ENCODE measurements at regions not wholly inside any gene's neighbourhood (a gene's known extent, or its start where the extent isn't known, plus 50 kb on each side); places are given as distances from the start of the nearest gene placed in this dataset.

DNA sequence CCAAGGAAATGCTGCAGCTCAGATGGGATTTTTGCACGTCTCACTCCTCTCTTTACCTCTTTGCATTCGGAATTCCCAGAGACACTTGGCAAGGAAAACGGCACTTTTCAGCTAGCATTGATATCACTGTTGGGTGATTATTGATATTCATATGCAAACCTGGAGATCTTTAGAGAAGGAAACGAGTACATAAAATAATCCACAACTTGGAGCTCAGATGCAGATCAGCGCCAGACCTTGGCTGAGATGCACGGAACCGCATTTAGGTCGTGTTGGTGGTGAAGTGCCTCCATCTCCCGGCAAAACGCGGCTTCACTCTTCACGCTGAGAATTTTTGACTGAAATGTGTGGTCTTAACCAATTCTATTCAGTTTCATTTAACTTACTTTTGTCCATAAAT lies 77.2 kb upstream of the ARHGEF7 start:
- TF ChIP-seq TARDBP (IDR thresholded peaks at IDR 0.05) = no peak
- no peak for TF ChIP-seq BHLHE40 (IDR thresholded peaks at IDR 0.05; ENCODE audit: borderline replicate concordance)
- TF ChIP-seq, protein P1, sequence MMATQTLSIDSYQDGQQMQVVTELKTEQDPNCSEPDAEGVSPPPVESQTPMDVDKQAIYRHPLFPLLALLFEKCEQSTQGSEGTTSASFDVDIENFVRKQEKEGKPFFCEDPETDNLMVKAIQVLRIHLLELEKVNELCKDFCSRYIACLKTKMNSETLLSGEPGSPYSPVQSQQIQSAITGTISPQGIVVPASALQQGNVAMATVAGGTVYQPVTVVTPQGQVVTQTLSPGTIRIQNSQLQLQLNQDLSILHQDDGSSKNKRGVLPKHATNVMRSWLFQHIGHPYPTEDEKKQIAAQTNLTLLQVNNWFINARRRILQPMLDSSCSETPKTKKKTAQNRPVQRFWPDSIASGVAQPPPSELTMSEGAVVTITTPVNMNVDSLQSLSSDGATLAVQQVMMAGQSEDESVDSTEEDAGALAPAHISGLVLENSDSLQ (IDR thresholded peaks at IDR 0.05) = no peak
- no peak for TF ChIP-seq SP1 (IDR thresholded peaks at IDR 0.05)
- no peak for TF ChIP-seq ELF4 (IDR thresholded peaks at IDR 0.05)
- no peak for TF ChIP-seq L3MBTL2 (conservative IDR thresholded peaks at IDR 0.05)
- no peak for TF ChIP-seq ZNF384 (IDR thresholded peaks at IDR 0.05)
- TF ChIP-seq FOXA1 (IDR thresholded peaks at IDR 0.05) = no peak
- no peak for TF ChIP-seq SUZ12 (IDR thresholded peaks at IDR 0.05)
- no peak for TF ChIP-seq CTBP1 (IDR thresholded peaks at IDR 0.05; ENCODE audit: borderline replicate concordance)
- no peak for TF ChIP-seq FOXM1 (IDR thresholded peaks at IDR 0.05; ENCODE audit: borderline replicate concordance)

Measured in HEK293T (cell line).